Ammon's horn (tissue), 1 donor: ENCODE measurements at regions not wholly inside any gene's neighbourhood (a gene's known extent, or its start where the extent isn't known, plus 50 kb on each side); places are given as distances from the start of the nearest gene placed in this dataset.

Experiments used
- DNase-seq: peaks from one replicate; pipeline ENCODE4 v3.0.0-alpha.2; 2016; ENCODE audit warnings: low spot score

GRCh38 chr7:23973264-23973663 is 263.2 kb downstream of the STK31 start:
- no peak for DNase-seq

- DNase-seq = no peak
Observed at GRCh38 chr7:23980081-23980480, 270.1 kb downstream of the STK31 start.

GRCh38 chr7:23981314-23981713 is 271.3 kb downstream of the STK31 start:
- DNase-seq = no peak

- no peak for DNase-seq
Observed at GRCh38 chr7:23981758-23982157, 271.7 kb downstream of the STK31 start.

- no peak for DNase-seq
Observed at GRCh38 chr7:24005517-24005916, 278.5 kb upstream of the NPY start.

GRCh38 chr7:24010495-24010894 is 273.5 kb upstream of the NPY start:
- no peak for DNase-seq

- no peak for DNase-seq
Observed at GRCh38 chr7:24017519-24017918, 266.5 kb upstream of the NPY start.

- no peak for DNase-seq
Observed at GRCh38 chr7:24018331-24018730, 265.7 kb upstream of the NPY start.

GRCh38 chr7:24019841-24020240 is 264.1 kb upstream of the NPY start:
- DNase-seq = no peak

GRCh38 chr7:24024276-24025068 is 259.5 kb upstream of the NPY start:
- peak; percentile 56 for DNase-seq

GRCh38 chr7:24025094-24025493 is 258.9 kb upstream of the NPY start:
- DNase-seq = no peak

GRCh38 chr7:24025765-24026164 is 258.2 kb upstream of the NPY start:
- DNase-seq = no peak

GRCh38 chr7:24026351-24026750 is 257.6 kb upstream of the NPY start:
- no peak for DNase-seq

GRCh38 chr7:24029068-24029467 is 254.9 kb upstream of the NPY start:
- DNase-seq = no peak

GRCh38 chr7:24034251-24034650 is 249.7 kb upstream of the NPY start:
- no peak for DNase-seq

GRCh38 chr7:24035366-24036032 is 248.5 kb upstream of the NPY start:
- DNase-seq = no peak

GRCh38 chr7:24036033-24036412 is 248.0 kb upstream of the NPY start:
- DNase-seq = peak; percentile 5

- peak; percentile 23 for DNase-seq
Observed at GRCh38 chr7:24038993-24039392, 245.0 kb upstream of the NPY start.

GRCh38 chr7:24039991-24040624 is 243.9 kb upstream of the NPY start:
- DNase-seq = no peak

GRCh38 chr7:24042028-24042427 is 242.0 kb upstream of the NPY start:
- no peak for DNase-seq

- DNase-seq = no peak
Observed at GRCh38 chr7:24049296-24049695, 234.7 kb upstream of the NPY start.

- DNase-seq = no peak
Observed at GRCh38 chr7:24050991-24051560, 232.9 kb upstream of the NPY start.

- no peak for DNase-seq
Observed at GRCh38 chr7:24051651-24052050, 232.3 kb upstream of the NPY start.
